BJ (cell line): ENCODE measurements at regions not wholly inside any gene's neighbourhood (a gene's known extent, or its start where the extent isn't known, plus 50 kb on each side); places are given as distances from the start of the nearest gene placed in this dataset.

Experiments used
- CTCF ChIA-PET: fragments of 350-600 bp; formaldehyde crosslinking; extraction: SDS; loops from one replicate; lab custom pipeline; 2021; ENCODE audit warnings: antibody characterized with exemption, inconsistent platforms; lab: Yijun Ruan, JAX
- POLR2A ChIA-PET: fragments of 300-600 bp; sonication (Branson Sonifier 250); formaldehyde crosslinking; extraction: SDS; loops from one replicate; lab custom pipeline; 2021; ENCODE audit warnings: antibody characterized with exemption; lab: Charles Lee
- DNase-seq: peaks from one replicate; pipeline ENCODE4 v3.0.0-alpha.2; 2011; ENCODE audit warnings: low read depth
- H3K27me3 ChIP-seq: 2 replicates; pipeline ENCODE4 v1.6.0; 2011; ENCODE audit warnings: low read length; ENCODE audit not compliant: control insufficient read depth, insufficient read depth
- H3K36me3 ChIP-seq: 2 replicates; pipeline ENCODE4 v1.5.1; 2011; ENCODE audit warnings: low read length; ENCODE audit not compliant: control insufficient read depth, insufficient read depth
- H3K4me3 ChIP-seq: 2 replicates; pipeline ENCODE4 v1.5.1; 2011; ENCODE audit warnings: low read depth, mild to moderate bottlenecking, control low read depth, low read length
- TF ChIP-seq, protein P1 (sequence below): IDR thresholded peaks from 2 replicates; pipeline ENCODE4 v1.5.1; 2011; ENCODE audit warnings: low read depth, mild to moderate bottlenecking, control low read depth, inconsistent platforms, low read length, moderate library complexity; ENCODE audit not compliant: insufficient read depth

GRCh38 chr17:77324227-77324626 lies 183.5 kb downstream of the SEC14L1 start:
- POLR2A ChIA-PET, result interaction anchor here (1.0 kb wide), 1 partner anchor 100 kb away, joined by 3 read pairs; no protein-coding TSS in a partner anchor
- no peak overlapping the region for H3K4me3 ChIP-seq

GRCh38 chr17:77325577-77326075 lies 184.9 kb downstream of the SEC14L1 start:
- ChIA-PET CTCF (interaction anchor here (0.5 to 1.7 kb wide), 6 partner anchors 49 to 170 kb away, joined by 3 to 12 read pairs (median 4); no protein-coding TSS in a partner anchor), POLR2A (no interaction called here)
- H3K36me3 ChIP-seq, result peaks cover under 1% of the 10 kb centered on the region
- no peaks in the 10 kb centered on the region for H3K27me3 ChIP-seq
- TF ChIP-seq, protein P1, sequence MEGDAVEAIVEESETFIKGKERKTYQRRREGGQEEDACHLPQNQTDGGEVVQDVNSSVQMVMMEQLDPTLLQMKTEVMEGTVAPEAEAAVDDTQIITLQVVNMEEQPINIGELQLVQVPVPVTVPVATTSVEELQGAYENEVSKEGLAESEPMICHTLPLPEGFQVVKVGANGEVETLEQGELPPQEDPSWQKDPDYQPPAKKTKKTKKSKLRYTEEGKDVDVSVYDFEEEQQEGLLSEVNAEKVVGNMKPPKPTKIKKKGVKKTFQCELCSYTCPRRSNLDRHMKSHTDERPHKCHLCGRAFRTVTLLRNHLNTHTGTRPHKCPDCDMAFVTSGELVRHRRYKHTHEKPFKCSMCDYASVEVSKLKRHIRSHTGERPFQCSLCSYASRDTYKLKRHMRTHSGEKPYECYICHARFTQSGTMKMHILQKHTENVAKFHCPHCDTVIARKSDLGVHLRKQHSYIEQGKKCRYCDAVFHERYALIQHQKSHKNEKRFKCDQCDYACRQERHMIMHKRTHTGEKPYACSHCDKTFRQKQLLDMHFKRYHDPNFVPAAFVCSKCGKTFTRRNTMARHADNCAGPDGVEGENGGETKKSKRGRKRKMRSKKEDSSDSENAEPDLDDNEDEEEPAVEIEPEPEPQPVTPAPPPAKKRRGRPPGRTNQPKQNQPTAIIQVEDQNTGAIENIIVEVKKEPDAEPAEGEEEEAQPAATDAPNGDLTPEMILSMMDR, result no peak
- no peak for DNase-seq
- no peak overlapping the region for H3K4me3 ChIP-seq

More at GRCh38 chr17:77324227-77324626, 183.5 kb downstream of the SEC14L1 start:
- Histone ChIP-seq H3K36me3 (no peaks in the 10 kb centered on the region; the same call in 1 of the 2 replicates), H3K27me3 (no peaks in the 10 kb centered on the region)
- no peak for DNase-seq
- CTCF ChIA-PET, result interaction anchor here (1.3 to 1.7 kb wide), 4 partner anchors 15 to 106 kb away, joined by 3 to 12 read pairs (median 4); no protein-coding TSS in a partner anchor
- TF ChIP-seq, protein P1, result no peak

GRCh38 chr17:77326076-77326591 lies 185.4 kb downstream of the SEC14L1 start:
- TF ChIP-seq, protein P1, result no peak
- Histone ChIP-seq H3K27me3 (no peaks in the 10 kb centered on the region), H3K36me3 (peaks cover 2% of the 10 kb centered on the region), H3K4me3 (no peak overlapping the region)
- DNase-seq, result no peak
- POLR2A ChIA-PET, result no interaction called here
- CTCF ChIA-PET, result interaction anchor here (0.5 to 6.7 kb wide), 8 partner anchors 75 to 169 kb away, joined by 3 to 40 read pairs (median 4); no protein-coding TSS in a partner anchor

DNA sequence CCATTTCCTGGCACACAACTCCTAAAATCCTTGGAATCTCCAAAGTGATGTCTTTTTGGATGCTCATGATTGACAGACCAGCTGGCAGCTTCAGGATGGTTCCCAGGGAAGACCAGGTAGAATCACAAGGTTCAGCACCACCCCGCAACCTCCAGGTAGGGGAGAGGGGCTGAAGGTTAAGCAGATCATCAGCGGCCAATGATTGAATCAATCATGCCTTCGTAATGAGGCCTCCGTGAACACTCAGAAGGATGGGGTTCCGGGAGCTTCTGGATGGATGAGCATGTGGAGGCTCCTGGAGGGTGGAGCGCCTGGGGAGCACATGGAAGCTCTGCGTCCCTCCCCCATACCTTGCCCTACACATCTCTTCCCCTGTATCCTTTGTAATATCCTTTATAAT lies 185.9 kb downstream of the SEC14L1 start:
- DNase-seq, result no peak
- TF ChIP-seq, protein P1, result no peak
- H3K27me3 ChIP-seq, result no peaks in the 10 kb centered on the region
- peaks cover 2% of the 10 kb centered on the region for H3K36me3 ChIP-seq
- CTCF ChIA-PET, result interaction anchor here (0.9 to 6.7 kb wide), 4 partner anchors 50 to 169 kb away, joined by 3 to 40 read pairs (median 4); no protein-coding TSS in a partner anchor
- POLR2A ChIA-PET, result no interaction called here
- H3K4me3 ChIP-seq, result no peak overlapping the region

- TF ChIP-seq, protein P1, result no peak
- CTCF ChIA-PET, result interaction anchor here (0.9 to 6.7 kb wide), 4 partner anchors 49 to 168 kb away, joined by 3 to 40 read pairs (median 4); no protein-coding TSS in a partner anchor
- DNase-seq, result no peak
- POLR2A ChIA-PET, result no interaction called here
- Histone ChIP-seq H3K36me3 (peaks cover 2% of the 10 kb centered on the region), H3K4me3 (no peak overlapping the region), H3K27me3 (no peaks in the 10 kb centered on the region)
These were observed 186.4 kb downstream of the SEC14L1 start for GRCh38 chr17:77327181-77327565.
